ENCODE measurements at regions not wholly inside any gene's neighbourhood (a gene's known extent, or its start where the extent isn't known, plus 50 kb on each side); places are given as distances from the start of the nearest gene placed in this dataset.

DNA sequence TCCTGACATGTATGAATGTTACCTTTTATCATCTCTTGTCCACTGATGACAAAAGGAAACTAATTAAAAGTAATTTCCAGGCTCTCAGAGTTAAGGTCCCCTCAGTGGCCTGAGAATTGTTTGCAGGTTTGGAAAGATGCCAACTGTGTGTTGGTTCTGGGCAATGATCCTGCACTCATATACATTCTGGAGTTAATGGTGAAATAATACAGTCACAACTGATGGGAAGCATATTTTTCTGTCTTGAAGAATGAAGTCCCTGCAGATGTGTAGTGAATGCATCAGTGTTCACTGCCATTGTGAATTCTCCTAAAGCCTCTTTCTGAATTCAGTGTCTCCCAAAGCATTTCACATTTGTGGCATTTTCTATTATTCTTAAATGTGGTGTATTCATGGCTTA lies 238.1 kb upstream of the PPP1R2C start:
- DNase-seq: peak; percentile 15

GRCh38 chrX:43018031-43018430 lies 240.1 kb upstream of the PPP1R2C start:
- no peak for DNase-seq

DNA sequence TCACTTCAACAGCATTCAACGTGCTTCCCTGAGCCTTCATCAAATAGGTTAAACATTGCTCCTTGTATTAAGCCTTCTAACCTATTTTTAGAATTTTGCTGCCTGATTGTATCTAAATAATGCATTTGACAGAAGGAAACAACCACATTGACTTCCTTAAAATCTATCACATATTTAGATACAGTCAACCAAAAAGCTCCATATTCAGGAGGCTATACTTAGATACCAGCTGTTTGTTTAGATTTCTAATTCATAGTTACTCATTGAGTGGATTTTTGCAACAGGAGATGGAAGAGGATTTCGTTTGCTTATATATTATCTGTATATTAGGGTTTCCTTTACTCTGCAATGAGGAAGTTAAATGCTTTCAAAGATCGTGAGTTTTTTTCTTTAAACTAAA lies 241.1 kb upstream of the PPP1R2C start:
- DNase-seq: no peak

GRCh38 chrX:43025806-43026315 lies 247.9 kb upstream of the PPP1R2C start:
- no peak for DNase-seq

- DNase-seq: no peak
Measured at GRCh38 chrX:43064096-43064495, 286.1 kb upstream of the PPP1R2C start.

- no peak for DNase-seq
Measured at GRCh38 chrX:43065978-43066377, 288.0 kb upstream of the PPP1R2C start.

- no peak for DNase-seq
Measured at GRCh38 chrX:43068639-43069038, 290.7 kb upstream of the PPP1R2C start.

- DNase-seq: no peak
Measured at GRCh38 chrX:43083016-43083415, 305.1 kb upstream of the PPP1R2C start.

DNA sequence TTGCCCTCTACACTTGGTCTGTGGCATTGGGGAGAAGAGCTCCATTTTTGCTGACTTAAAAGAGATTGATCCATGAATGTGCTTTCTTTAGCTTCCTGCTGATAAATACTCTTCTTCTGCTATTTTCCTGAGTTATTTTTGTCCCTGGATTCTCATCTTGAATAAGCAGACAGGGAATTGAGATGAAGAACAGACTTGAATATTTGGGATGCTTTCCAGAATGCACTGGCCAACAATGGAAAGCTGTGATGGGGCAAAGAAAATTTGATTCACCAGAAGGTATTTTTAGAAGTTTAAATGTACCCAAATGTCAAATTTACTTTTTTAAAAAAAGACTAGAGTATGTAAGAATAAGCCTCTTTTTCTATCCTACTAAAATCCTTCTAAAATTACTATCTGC lies 309.9 kb upstream of the PPP1R2C start:
- DNase-seq: peak; percentile 17

GRCh38 chrX:43096830-43097229 lies 318.9 kb upstream of the PPP1R2C start:
- DNase-seq: no peak

- DNase-seq: no peak
Measured at GRCh38 chrX:43106009-43106408, 328.0 kb upstream of the PPP1R2C start.

DNA sequence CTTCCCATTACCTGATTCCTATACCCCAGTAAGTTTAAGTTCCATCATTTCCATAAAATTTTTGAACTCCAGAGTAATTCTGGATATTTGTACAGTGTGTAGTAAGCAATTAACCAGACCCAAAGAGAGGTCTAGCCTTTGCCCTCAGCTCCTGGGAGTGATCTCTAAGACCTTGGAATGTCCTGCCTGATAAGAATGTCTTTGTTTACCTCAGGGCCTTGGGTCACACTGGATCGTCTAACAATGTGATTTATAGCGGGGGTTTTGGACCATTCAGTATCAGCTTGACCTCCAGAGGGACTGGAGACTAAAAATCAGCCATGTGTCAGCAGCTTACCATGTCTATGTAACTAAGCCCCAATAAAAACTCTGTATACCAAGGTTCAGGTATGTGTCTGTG lies 330.9 kb upstream of the PPP1R2C start:
- no peak for DNase-seq

DNA sequence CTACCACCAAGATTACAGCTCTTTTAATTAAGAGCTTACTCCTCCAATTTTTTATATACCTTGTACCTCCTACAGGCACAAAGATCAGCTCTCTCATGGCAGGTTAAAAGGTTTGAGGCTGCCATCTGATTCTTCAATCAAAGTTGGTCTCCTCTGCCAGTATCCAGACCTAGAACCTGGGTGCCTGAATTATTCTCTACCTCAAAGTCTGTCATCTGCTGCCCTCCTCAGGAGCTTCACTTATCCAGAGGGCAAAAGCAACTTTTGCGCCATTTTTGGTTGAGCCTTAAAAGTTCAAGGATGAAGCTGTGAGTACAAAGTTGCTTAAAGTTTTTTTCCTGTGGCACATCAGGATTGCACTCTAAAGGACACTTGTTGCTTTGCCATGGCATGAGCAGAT lies 343.7 kb upstream of the PPP1R2C start:
- no peak for DNase-seq

GRCh38 chrX:43139645-43140044 lies 361.7 kb upstream of the PPP1R2C start:
- DNase-seq: no peak

- DNase-seq: no peak
Measured at GRCh38 chrX:43140582-43140981, 362.6 kb upstream of the PPP1R2C start.

GRCh38 chrX:43141885-43142284 lies 363.9 kb upstream of the PPP1R2C start:
- DNase-seq: no peak

DNA sequence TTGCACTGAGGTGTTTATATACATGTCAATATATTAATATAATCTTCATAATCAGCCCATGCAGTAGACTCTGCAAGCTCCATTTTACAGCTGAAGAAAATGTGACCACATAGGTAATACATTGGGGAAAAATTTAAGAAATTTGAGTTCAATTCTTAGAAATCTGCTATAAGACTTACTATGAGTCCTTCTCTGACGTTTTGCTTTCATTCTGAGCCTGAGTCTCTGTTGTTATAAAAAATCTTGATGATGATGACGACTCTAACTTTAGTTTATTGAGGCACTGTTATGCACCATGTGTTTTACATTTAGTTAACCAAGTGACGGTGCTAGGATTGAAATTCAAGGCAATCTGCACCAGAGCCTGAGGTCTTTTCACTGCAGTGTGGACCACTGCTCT lies 370.3 kb upstream of the PPP1R2C start:
- no peak for DNase-seq

GRCh38 chrX:43165343-43165920 lies 387.5 kb upstream of the PPP1R2C start:
- no peak for DNase-seq

- DNase-seq: no peak
Measured at GRCh38 chrX:43166874-43167273, 388.9 kb upstream of the PPP1R2C start.

- no peak for DNase-seq
Measured at GRCh38 chrX:43175434-43175833, 397.5 kb upstream of the PPP1R2C start.

DNA sequence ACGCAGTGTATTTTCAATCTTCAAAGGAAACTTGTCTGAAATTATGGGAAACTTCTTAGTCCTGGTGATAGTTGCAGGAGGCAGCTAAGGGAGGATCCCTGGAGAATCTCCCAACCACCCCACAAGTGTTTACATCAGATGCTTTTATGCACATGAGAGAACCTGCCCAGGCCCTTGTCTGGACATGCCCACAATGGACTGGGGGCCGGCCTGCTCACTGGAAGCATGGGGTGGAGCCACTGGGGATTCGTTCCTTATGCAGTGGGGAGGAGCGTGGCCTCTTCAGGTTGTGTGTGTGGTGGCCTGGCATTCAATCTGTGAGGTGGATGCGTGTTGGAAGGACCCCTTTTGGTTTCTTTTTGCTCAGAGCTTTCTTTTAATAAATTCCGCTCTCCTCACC lies 398.7 kb upstream of the PPP1R2C start:
- no peak for DNase-seq

GRCh38 chrX:43188296-43188695 lies 410.3 kb upstream of the PPP1R2C start:
- DNase-seq: no peak

- DNase-seq: no peak
Measured at GRCh38 chrX:43211570-43211969, 433.6 kb upstream of the PPP1R2C start.

- no peak for DNase-seq
Measured at GRCh38 chrX:43218198-43218597, 437.9 kb upstream of the MAOA start.

GRCh38 chrX:43224496-43224895 lies 431.6 kb upstream of the MAOA start:
- no peak for DNase-seq

All from muscle of arm (tissue), 1 donor.